Upper lobe of left lung (tissue), 4 donors: ENCODE measurements at regions not wholly inside any gene's neighbourhood (a gene's known extent, or its start where the extent isn't known, plus 50 kb on each side); places are given as distances from the start of the nearest gene placed in this dataset.

ENCODE experiments used
- CTCF ChIP-seq, 6 experiments: fragments of 450-650 bp in 4 of 6; fragments of 200-600 bp in 2 of 6; sonication (generic) in 2 of 6; IDR thresholded peaks; one replicate each; pipeline ENCODE4 v1.5.1; 2016 to 2019; ENCODE audit warnings: antibody characterized with exemption in 6 of 6
- EP300 ChIP-seq, 4 donors: sonication (generic); formaldehyde crosslinking; IDR thresholded peaks; one replicate each; pipeline ENCODE4 v1.5.1; 2017; ENCODE audit warnings: antibody characterized with exemption in 4 of 4, control low read depth in 2 of 4
- POLR2A ChIP-seq, 4 donors: fragments of 450-650 bp; IDR thresholded peaks; one replicate each; pipeline ENCODE4 v1.5.1; 2016 to 2017; ENCODE audit warnings: antibody characterized with exemption in 4 of 4, mild to moderate bottlenecking in 2 of 4
- POLR2AphosphoS5 ChIP-seq, 2 donors: sonication (generic); formaldehyde crosslinking; IDR thresholded peaks; one replicate each; pipeline ENCODE4 v1.5.1; 2017; ENCODE audit warnings: antibody characterized with exemption in 2 of 2

GRCh38 chr7:106471686-106472440, 187.1 kb upstream of the NAMPT start:
- TF ChIP-seq CTCF (IDR thresholded peaks at IDR 0.05) (no peak), POLR2A (IDR thresholded peaks at IDR 0.05) (no peak), POLR2AphosphoS5 (IDR thresholded peaks at IDR 0.05) (no peak), EP300 (IDR thresholded peaks at IDR 0.05) (no peak)
